GM18505 (cell line): ENCODE measurements at regions not wholly inside any gene's neighbourhood (a gene's known extent, or its start where the extent isn't known, plus 50 kb on each side); places are given as distances from the start of the nearest gene placed in this dataset.

Experiments
- ATAC-seq: cut with Tn5 transposase; IDR thresholded peaks from one replicate; pipeline ENCODE4 v1.9.1; 2021; ENCODE audit not compliant: unreplicated experiment
- POLR2A ChIP-seq: IDR thresholded peaks from 4 replicates; pipeline ENCODE4 v1.6.1; 2011; ENCODE audit warnings: borderline replicate concordance; ENCODE audit not compliant: insufficient read depth, insufficient read length; ENCODE audit errors: extremely low read depth

GRCh38 chr10:31625566-31625965 is 303.1 kb downstream of the ARHGAP12 start:
- TF ChIP-seq POLR2A: no peak
- ATAC-seq: no peak

- no peak for TF ChIP-seq POLR2A
- ATAC-seq: no peak
These were observed 304.0 kb downstream of the ARHGAP12 start for GRCh38 chr10:31624611-31625010.

- no peak for ATAC-seq
- TF ChIP-seq POLR2A: no peak
These were observed 304.7 kb downstream of the ARHGAP12 start for GRCh38 chr10:31623947-31624346.

GRCh38 chr10:31623466-31623865 is 304.4 kb downstream of the ZEB1 start:
- no peak for TF ChIP-seq POLR2A

GRCh38 chr10:31622978-31623377 is 304.0 kb downstream of the ZEB1 start:
- no peak for ATAC-seq
- no peak for TF ChIP-seq POLR2A

More at GRCh38 chr10:31623466-31623865, 304.4 kb downstream of the ZEB1 start:
- no peak for ATAC-seq

- no peak for ATAC-seq
- TF ChIP-seq POLR2A: no peak
These were observed 302.7 kb downstream of the ZEB1 start for GRCh38 chr10:31621733-31622132.

GRCh38 chr10:31620226-31621151 is 301.5 kb downstream of the ZEB1 start:
- no peak for TF ChIP-seq POLR2A

GRCh38 chr10:31619531-31620061 is 300.6 kb downstream of the ZEB1 start:
- ATAC-seq: no peak
- no peak for TF ChIP-seq POLR2A

More at GRCh38 chr10:31620226-31621151, 301.5 kb downstream of the ZEB1 start:
- no peak for ATAC-seq

GRCh38 chr10:31618541-31619291 is 299.7 kb downstream of the ZEB1 start:
- TF ChIP-seq POLR2A: no peak
- ATAC-seq: no peak

GRCh38 chr10:31617757-31618156 is 298.7 kb downstream of the ZEB1 start:
- ATAC-seq: no peak
- TF ChIP-seq POLR2A: no peak

- no peak for ATAC-seq
- no peak for TF ChIP-seq POLR2A
These were observed 298.1 kb downstream of the ZEB1 start for GRCh38 chr10:31617133-31617532.

GRCh38 chr10:31615129-31615528 is 296.1 kb downstream of the ZEB1 start:
- no peak for ATAC-seq
- TF ChIP-seq POLR2A: no peak

- no peak for ATAC-seq
- TF ChIP-seq POLR2A: no peak
These were observed 295.6 kb downstream of the ZEB1 start for GRCh38 chr10:31614611-31615010.

GRCh38 chr10:31612082-31612481 is 293.1 kb downstream of the ZEB1 start:
- no peak for TF ChIP-seq POLR2A
- ATAC-seq: no peak

GRCh38 chr10:31611161-31611560 is 292.1 kb downstream of the ZEB1 start:
- ATAC-seq: no peak
- no peak for TF ChIP-seq POLR2A
